ENCODE measurements at regions not wholly inside any gene's neighbourhood (a gene's known extent, or its start where the extent isn't known, plus 50 kb on each side); places are given as distances from the start of the nearest gene placed in this dataset.

GRCh38 chr13:70502944-70503343, 394.7 kb upstream of the KLHL1 start:
- Histone ChIP-seq H3K27me3 (ENCODE audit: control insufficient read depth, insufficient read depth, low read length) (no peaks in the 10 kb centered on the region), H3K36me3 (ENCODE audit: control insufficient read depth, insufficient read depth, low read length) (no peaks in the 10 kb centered on the region), H3K4me3 (ENCODE audit: low read depth, low read length) (no peak overlapping the region)
- no peak for TF ChIP-seq CTCF (IDR thresholded peaks at IDR 0.05; ENCODE audit: insufficient read depth, low read length, severe bottlenecking)
- DNase-seq (ENCODE audit: low read depth) (no peak), FAIRE-seq (no peak)

GRCh38 chr13:70490320-70490935, 382.2 kb upstream of the KLHL1 start:
- Histone ChIP-seq H3K36me3 (ENCODE audit: control insufficient read depth, insufficient read depth, low read length) (no peaks in the 10 kb centered on the region), H3K27me3 (ENCODE audit: control insufficient read depth, insufficient read depth, low read length) (no peaks in the 10 kb centered on the region), H3K4me3 (ENCODE audit: low read depth, low read length) (no peak overlapping the region)
- TF ChIP-seq CTCF (IDR thresholded peaks at IDR 0.05; ENCODE audit: insufficient read depth, low read length, severe bottlenecking): no peak
- DNase-seq (ENCODE audit: low read depth): no peak
- FAIRE-seq: no peak

GRCh38 chr13:70484931-70485330, 376.7 kb upstream of the KLHL1 start:
- no peaks in the 10 kb centered on the region for H3K27me3 ChIP-seq (ENCODE audit: control insufficient read depth, insufficient read depth, low read length)
- no peaks in the 10 kb centered on the region for H3K36me3 ChIP-seq (ENCODE audit: control insufficient read depth, insufficient read depth, low read length)
- DNase-seq (ENCODE audit: low read depth) (no peak), FAIRE-seq (no peak)
- TF ChIP-seq CTCF (IDR thresholded peaks at IDR 0.05; ENCODE audit: insufficient read depth, low read length, severe bottlenecking): no peak
- no peak overlapping the region for H3K4me3 ChIP-seq (ENCODE audit: low read depth, low read length)

GRCh38 chr13:70483599-70484276, 375.5 kb upstream of the KLHL1 start:
- no peak for FAIRE-seq
- Histone ChIP-seq H3K27me3 (ENCODE audit: control insufficient read depth, insufficient read depth, low read length) (no peaks in the 10 kb centered on the region), H3K36me3 (ENCODE audit: control insufficient read depth, insufficient read depth, low read length) (no peaks in the 10 kb centered on the region), H3K4me3 (ENCODE audit: low read depth, low read length) (no peak overlapping the region)
- no peak for DNase-seq (ENCODE audit: low read depth)
- TF ChIP-seq CTCF (IDR thresholded peaks at IDR 0.05; ENCODE audit: insufficient read depth, low read length, severe bottlenecking): no peak

- no peaks in the 10 kb centered on the region for H3K36me3 ChIP-seq (ENCODE audit: control insufficient read depth, insufficient read depth, low read length)
- H3K27me3 ChIP-seq (ENCODE audit: control insufficient read depth, insufficient read depth, low read length): no peaks in the 10 kb centered on the region
- DNase-seq (ENCODE audit: low read depth): no peak
- H3K4me3 ChIP-seq (ENCODE audit: low read depth, low read length): no peak overlapping the region
- TF ChIP-seq CTCF (IDR thresholded peaks at IDR 0.05; ENCODE audit: insufficient read depth, low read length, severe bottlenecking): no peak
- no peak for FAIRE-seq
These were observed 365.7 kb upstream of the KLHL1 start for GRCh38 chr13:70473907-70474306.

- Histone ChIP-seq H3K36me3 (ENCODE audit: control insufficient read depth, insufficient read depth, low read length) (no peaks in the 10 kb centered on the region), H3K27me3 (ENCODE audit: control insufficient read depth, insufficient read depth, low read length) (no peaks in the 10 kb centered on the region), H3K4me3 (ENCODE audit: low read depth, low read length) (no peak overlapping the region)
- TF ChIP-seq CTCF (IDR thresholded peaks at IDR 0.05; ENCODE audit: insufficient read depth, low read length, severe bottlenecking): no peak
- FAIRE-seq (no peak), DNase-seq (ENCODE audit: low read depth) (peak; percentile 24)
These were observed 360.8 kb upstream of the KLHL1 start for GRCh38 chr13:70469077-70469476.

Measured in bronchial epithelial cell (primary cell).